GM12878 (cell line): ENCODE measurements at regions not wholly inside any gene's neighbourhood (a gene's known extent, or its start where the extent isn't known, plus 50 kb on each side); places are given as distances from the start of the nearest gene placed in this dataset.

Experiments used
- CTCF ChIP-seq, 3 experiments: IDR thresholded peaks in 2 of 3; conservative IDR thresholded peaks in 1 of 3; 2 replicates each; pipeline ENCODE4 v1.5.1; 2011; ENCODE audit warnings: low read depth in 3 of 3, low read length in 3 of 3, mild to moderate bottlenecking in 3 of 3, control low read depth in 2 of 3, moderate library complexity in 2 of 3, inconsistent platforms in 1 of 3, mixed read lengths in 1 of 3; ENCODE audit not compliant: control insufficient read depth in 2 of 3, insufficient read depth in 1 of 3; ENCODE audit errors: extremely low read depth in 1 of 3
- EP300 ChIP-seq, 2 experiments: fragments of 150-350 bp in 1 of 2; IDR thresholded peaks; 2 replicates each; pipeline ENCODE4 v1.6.1; 2011 to 2012; ENCODE audit warnings: low read depth in 2 of 2, low read length in 2 of 2, borderline replicate concordance in 1 of 2, improper control_type of control experiment in 1 of 2, inconsistent platforms in 1 of 2; ENCODE audit not compliant: control insufficient read depth in 1 of 2
- HDAC6 ChIP-seq: fragments of 200-600 bp; sonication (generic); IDR thresholded peaks from one replicate; pipeline ENCODE4 v1.8.0; 2017; ENCODE audit warnings: antibody characterized with exemption; ENCODE audit not compliant: unreplicated experiment
- NFIC ChIP-seq: IDR thresholded peaks from 2 replicates; pipeline ENCODE4 v1.6.1; 2012; ENCODE audit warnings: low read depth, mild to moderate bottlenecking, inconsistent platforms, low read length, moderate library complexity
- NFYB ChIP-seq: IDR thresholded peaks from 2 replicates; pipeline ENCODE4 v1.6.1; 2011; ENCODE audit warnings: low read depth, mild to moderate bottlenecking, low read length, improper control_type of control experiment, moderate library complexity; ENCODE audit not compliant: insufficient read depth
- POLR2AphosphoS5 ChIP-seq: IDR thresholded peaks from 2 replicates; pipeline ENCODE4 v1.6.1; 2011; ENCODE audit warnings: mild to moderate bottlenecking, low read length, inconsistent platforms
- RAD21 ChIP-seq: IDR thresholded peaks from 2 replicates; pipeline ENCODE4 v1.6.1; 2011; ENCODE audit warnings: mild to moderate bottlenecking, low read depth, low read length, moderate library complexity; ENCODE audit not compliant: insufficient read depth

- TF ChIP-seq EP300 (IDR thresholded peaks at IDR 0.05; ENCODE audit: borderline replicate concordance in 1 of 2, control insufficient read depth in 1 of 2, low read depth in 2 of 2, low read length in 2 of 2): no peak
- no peak for TF ChIP-seq RAD21
- no peak for TF ChIP-seq NFIC
- no peak for TF ChIP-seq POLR2AphosphoS5
- TF ChIP-seq CTCF (IDR thresholded peaks at IDR 0.05 in 2 of 3, conservative IDR thresholded peaks at IDR 0.05 in 1 of 3; ENCODE audit: control insufficient read depth in 2 of 3, extremely low read depth in 1 of 3, insufficient read depth in 1 of 3, low read depth in 3 of 3, low read length in 3 of 3): no peak
- no peak for TF ChIP-seq HDAC6
- no peak for TF ChIP-seq NFYB
These were observed 68.8 kb upstream of the RTL1 start for GRCh38 chr14:100972118-100972897.
